ENCODE measurements at regions not wholly inside any gene's neighbourhood (a gene's known extent, or its start where the extent isn't known, plus 50 kb on each side); places are given as distances from the start of the nearest gene placed in this dataset.
"Not testable (repeated sequence)": the region's sequence is repeated elsewhere in the genome, so short reads cannot be mapped to it uniquely, and the experiment has no call there.

- ATAC-seq: no peak
These were observed 597.5 kb upstream of the ROBO2 start for GRCh38 chr3:76442374-76442915.

- no peak for ATAC-seq
These were observed 583.6 kb upstream of the ROBO2 start for GRCh38 chr3:76456322-76456721.

DNA sequence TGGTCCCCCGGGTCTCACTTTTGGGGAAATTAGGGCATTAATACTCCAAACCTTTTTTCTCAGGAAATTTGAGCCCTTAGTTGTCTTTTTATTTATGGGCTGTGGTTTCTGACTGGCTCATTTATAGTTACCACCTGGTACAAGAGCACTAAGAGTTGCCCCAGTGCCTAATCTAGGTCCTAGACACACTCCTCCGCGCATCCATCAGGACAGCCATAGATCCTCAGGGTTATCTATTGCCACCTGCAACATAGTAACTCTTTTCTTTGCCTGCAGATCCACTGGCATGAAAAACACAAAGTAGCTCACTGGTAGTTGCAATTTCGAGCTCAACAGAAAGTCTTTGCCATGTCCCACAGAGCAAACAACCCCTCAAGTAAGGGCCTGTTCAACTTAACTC, 576.4 kb upstream of the ROBO2 start:
- ATAC-seq: no peak

GRCh38 chr3:76470285-76470684, 569.6 kb upstream of the ROBO2 start:
- ATAC-seq: no peak

DNA sequence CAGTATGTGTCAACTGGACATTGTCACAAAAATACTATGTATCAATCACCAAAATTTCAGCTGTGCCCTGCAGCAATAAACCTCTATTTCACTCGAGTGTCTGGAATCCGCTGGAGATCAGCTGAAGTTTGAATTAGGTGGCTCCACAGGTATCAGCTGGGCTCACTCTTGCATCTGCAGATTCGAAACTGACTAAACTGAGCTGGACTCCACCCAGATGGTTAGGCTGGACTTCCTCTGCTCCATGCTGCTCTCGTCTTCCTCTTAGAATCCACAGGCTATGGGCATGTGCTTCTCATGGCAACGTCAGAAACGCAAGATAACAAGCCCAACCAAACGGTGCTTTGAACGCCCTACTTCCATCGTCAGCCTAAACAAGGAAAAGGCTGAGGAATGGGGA, 565.3 kb upstream of the ROBO2 start:
- ATAC-seq: no peak

- ATAC-seq: no peak
These were observed 560.7 kb upstream of the ROBO2 start for GRCh38 chr3:76479161-76479650.

GRCh38 chr3:76482510-76482909, 557.4 kb upstream of the ROBO2 start:
- ATAC-seq: no peak

GRCh38 chr3:76487446-76487845, 552.5 kb upstream of the ROBO2 start:
- no peak for ATAC-seq

GRCh38 chr3:76490064-76490463, 549.8 kb upstream of the ROBO2 start:
- no peak for ATAC-seq

GRCh38 chr3:76495216-76495615, 544.7 kb upstream of the ROBO2 start:
- no peak for ATAC-seq

DNA sequence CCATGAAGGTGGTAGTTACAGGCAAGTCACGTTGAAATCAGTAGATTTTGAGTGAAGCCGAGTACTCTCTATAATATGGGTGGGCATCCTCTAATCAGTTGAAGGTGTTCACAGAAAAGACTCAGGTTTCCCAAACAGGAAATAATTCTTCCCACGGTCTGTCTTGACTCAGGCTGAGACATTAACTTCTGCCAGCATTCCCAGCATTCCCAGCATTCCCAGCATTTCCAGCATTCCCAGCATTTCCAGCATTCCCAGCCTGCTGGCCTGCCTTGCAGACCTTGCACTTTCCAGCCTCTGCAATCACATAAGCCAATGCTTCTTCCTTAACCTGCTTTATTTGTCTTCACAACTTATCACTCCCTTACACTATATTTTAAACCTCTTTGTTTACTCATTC, 542.3 kb upstream of the ROBO2 start:
- ATAC-seq: no peak

DNA sequence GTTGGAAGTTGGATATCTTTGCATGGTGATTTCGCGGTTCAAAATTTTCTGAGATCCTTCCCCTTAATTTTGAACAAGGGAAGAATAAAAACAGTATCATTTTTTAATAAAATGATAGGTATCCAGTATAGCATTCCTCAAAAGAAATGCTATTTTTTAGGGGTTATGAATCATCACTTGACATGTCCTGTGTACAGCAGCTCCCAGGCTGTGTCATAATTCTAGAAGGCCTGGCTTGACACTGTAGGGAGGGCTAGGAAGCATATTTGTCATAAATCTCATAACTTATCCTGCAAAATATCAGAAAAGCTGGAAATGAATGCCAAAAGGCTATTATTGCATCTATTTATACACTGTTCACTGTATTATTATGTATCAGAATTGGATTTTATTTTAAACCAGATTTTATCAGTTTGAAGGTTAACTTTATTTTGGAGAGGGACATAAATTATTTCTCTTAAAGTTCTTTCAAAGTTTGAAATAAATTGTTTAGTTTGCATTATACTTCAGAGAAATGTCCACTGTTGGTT, 539.1 kb upstream of the ROBO2 start:
- ATAC-seq: no peak

- ATAC-seq: no peak
These were observed 538.6 kb upstream of the ROBO2 start for GRCh38 chr3:76501315-76501714.

GRCh38 chr3:76502076-76502475, 537.8 kb upstream of the ROBO2 start:
- no peak for ATAC-seq

DNA sequence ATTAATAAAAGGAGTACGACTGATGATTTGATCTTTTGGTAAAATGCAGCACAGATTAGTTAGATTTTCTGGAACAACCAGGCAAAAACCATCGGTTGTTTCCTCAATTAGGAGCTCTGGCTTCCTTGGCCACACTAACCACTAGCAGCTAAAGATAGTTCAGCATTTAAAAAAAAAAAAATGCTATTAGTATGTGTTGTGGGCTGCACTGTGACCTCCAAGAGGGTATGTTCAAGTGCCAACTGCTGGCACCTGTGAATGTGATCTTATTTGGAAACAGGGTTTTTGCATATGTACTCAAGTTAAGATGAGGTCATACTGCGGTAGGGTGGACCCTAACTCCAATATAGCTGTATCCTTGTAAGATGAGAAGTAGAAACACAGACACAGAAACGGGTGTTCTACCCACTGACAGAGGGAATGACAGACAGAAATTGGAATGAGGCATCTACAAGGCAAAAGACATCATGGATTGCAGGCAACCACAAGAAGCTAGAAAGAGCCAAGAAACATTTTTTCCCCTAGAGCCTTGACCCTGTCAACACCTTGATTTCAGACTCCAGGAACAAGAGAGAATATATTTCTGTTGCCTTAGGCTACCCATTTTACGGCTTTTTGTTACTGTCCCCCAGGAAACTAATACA, 534.6 kb upstream of the ROBO2 start:
- no peak for ATAC-seq

- ATAC-seq: no peak
These were observed 530.6 kb upstream of the ROBO2 start for GRCh38 chr3:76509179-76509830.

GRCh38 chr3:76514836-76515235, 525.1 kb upstream of the ROBO2 start:
- ATAC-seq: no peak

DNA sequence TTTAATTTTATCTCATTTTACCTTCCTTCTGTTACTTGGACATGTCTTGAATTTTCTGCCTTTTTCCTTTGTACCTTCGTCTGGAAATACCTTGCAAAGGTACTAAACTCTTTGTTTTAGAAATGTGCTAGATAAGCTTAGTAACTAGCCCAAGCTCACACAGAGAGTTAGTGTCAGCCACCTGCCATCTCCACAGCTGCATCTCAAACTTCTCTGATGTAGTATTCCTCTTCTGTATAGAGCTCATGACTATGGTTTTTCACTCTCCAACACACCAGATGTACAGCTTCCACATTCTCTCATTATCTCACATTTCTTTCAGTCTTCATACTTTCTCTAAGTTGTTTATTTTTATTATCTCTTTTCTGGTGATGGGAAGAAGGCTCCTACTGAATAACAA, 516.6 kb upstream of the ROBO2 start:
- no peak for ATAC-seq

DNA sequence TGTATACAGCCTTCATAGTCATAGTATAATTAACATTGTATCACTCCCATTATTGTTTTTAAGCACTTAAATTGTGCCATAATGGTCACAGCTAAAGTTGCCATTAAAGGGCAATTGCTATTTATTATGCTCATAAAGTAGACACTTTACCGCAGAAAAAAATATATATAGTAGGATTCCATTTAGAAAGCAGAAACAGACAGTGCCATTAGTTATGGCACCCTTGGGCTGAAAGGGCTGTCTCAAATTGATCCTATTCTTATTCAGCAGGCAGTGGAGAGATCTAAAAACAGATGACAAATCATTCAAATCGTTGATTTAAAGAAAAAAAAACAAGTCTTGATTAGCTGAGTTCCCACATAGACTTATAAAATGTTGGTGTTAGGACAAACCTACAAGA, 514.2 kb upstream of the ROBO2 start:
- no peak for ATAC-seq

DNA sequence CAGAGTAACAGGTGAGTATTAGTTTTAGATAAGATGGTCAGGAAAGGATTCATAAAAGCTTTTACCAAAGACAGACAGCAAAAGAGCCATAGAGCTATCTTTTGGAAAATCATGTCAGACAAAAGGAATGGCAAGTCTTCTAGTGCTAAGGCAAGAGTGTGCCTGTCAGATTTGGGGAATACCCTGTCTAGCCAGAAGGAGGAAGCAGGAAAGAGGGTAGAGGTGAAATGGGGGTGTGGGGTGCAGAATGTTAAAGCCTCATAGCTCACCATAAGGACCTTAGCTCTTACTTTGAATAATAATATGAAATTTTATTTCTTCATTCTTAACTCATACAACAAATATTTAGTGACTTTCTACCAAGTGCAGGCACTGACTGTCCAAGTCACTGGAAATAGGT, 512.1 kb upstream of the ROBO2 start:
- no peak for ATAC-seq

- ATAC-seq: no peak
These were observed 507.6 kb upstream of the ROBO2 start for GRCh38 chr3:76532158-76532822.

GRCh38 chr3:76533710-76534109, 506.2 kb upstream of the ROBO2 start:
- ATAC-seq: not testable (repeated sequence)

DNA sequence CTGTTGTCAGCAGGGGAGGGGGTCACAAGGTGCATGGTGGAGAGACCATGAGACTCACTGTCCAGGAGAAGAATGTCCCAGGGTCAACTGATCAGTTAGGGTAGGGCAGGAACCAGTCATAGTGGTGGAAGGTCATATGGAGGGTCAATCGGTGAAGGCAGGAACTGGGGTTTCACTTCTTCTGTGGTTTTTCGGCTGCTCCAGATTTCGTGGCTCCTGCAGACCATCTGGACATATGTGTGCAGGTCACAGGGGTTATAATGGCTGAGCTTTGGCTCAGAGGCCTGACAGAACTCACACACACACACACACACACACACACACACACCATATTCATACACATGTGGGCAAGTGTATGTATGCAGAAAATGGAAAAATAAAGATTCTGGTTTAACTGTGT, 502.0 kb upstream of the ROBO2 start:
- not testable (repeated sequence) for ATAC-seq

DNA sequence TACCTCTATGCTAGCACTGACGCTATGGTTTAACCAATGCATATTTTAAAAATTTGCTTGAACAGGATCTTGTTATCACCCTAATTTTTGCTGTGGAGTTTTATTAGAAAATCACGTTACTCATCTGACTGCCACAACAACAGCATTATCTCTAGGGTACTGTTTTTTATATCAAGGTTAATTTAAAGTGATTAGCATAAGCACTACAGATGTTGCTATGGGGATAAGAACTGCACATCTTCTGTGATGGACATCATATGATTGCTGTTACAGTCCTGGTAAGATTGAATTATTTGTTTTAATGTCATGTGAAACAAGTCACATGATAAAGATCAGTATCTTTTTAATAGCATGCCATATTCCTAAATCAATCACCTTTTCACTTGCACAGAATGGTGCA, 492.2 kb upstream of the ROBO2 start:
- no peak for ATAC-seq
